22Rv1 (cell line): ENCODE measurements at regions not wholly inside any gene's neighbourhood (a gene's known extent, or its start where the extent isn't known, plus 50 kb on each side); places are given as distances from the start of the nearest gene placed in this dataset.

Experiments
- CTCF ChIP-seq: fragments of 450-650 bp; IDR thresholded peaks from 2 replicates; pipeline ENCODE4 v1.5.1; 2017; ENCODE audit warnings: mild to moderate bottlenecking
- ZFX ChIP-seq: fragments of 450-650 bp; IDR thresholded peaks from 2 replicates; pipeline ENCODE4 v1.6.1; 2017; ENCODE audit warnings: antibody characterized with exemption, borderline replicate concordance

GRCh38 chr1:8197493-8198282, 120.2 kb upstream of the SLC45A1 start:
- no peak for TF ChIP-seq CTCF
- no peak for TF ChIP-seq ZFX
